ENCODE measurements at regions not wholly inside any gene's neighbourhood (a gene's known extent, or its start where the extent isn't known, plus 50 kb on each side); places are given as distances from the start of the nearest gene placed in this dataset.

DNA sequence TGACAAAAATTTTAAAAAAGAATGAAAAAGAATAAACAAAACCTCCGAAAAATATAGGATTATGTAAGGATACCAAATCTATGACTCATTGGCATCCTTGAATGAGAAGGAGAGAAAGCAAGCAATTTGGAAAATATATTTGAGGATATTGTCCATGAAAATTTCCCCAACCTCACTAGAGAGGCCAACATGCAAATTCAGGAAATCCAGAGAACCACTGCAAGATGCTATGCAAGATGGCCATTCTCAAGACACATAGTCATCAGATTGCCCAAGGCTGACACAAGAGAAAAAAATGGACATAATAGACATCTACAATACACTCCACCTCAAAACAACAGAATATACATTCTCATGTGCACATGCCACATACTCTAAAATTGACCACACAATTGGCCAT lies 135.9 kb upstream of the SPANXB1 start:
- H3K4me1 ChIP-seq (ENCODE audit: control insufficient read depth, extremely low read depth, insufficient read depth, low read length), result no peaks in the 10 kb centered on the region
- H4K20me1 ChIP-seq (replicated peaks; ENCODE audit: control insufficient read depth, extremely low read depth, insufficient read depth, low read length), result no peaks in the 10 kb centered on the region
- no peaks in the 10 kb centered on the region for H3K9me3 ChIP-seq (replicated peaks; ENCODE audit: control insufficient read depth, insufficient read depth, low read length)
- no peak overlapping the region for H3K4me3 ChIP-seq (replicated peaks in 1 of 3; ENCODE audit: insufficient read depth in 1 of 3, low read depth in 1 of 3, low read length in 3 of 3)
- H3K36me3 ChIP-seq (ENCODE audit: control insufficient read depth in 2 of 2, extremely low read depth in 1 of 2, insufficient read depth in 2 of 2, low read length in 2 of 2), result no peaks in the 10 kb centered on the region
- FAIRE-seq (no peak), DNase-seq (ENCODE audit: low read depth, low spot score) (no peak)
- BruUV-seq (replicated peaks), result no TSS peak
- dilution Hi-C loops (cut with MboI; ENCODE audit: extremely low pct_ligation_motif_present, low sequenced_read_pairs) (no loop called here), intact Hi-C loops (cut with micrococcal nuclease) (no loop called here)
- ChIA-PET CTCF (no interaction called here), POLR2A (no interaction called here)
- H2AFZ ChIP-seq (ENCODE audit: low read depth, low read length), result no peak overlapping the region
- H3K79me2 ChIP-seq (ENCODE audit: control insufficient read depth, insufficient read depth, low read length), result no peaks in the 10 kb centered on the region
- H3K4me2 ChIP-seq (ENCODE audit: insufficient read depth, low read length), result no peak overlapping the region
- TF ChIP-seq GATA2 (IDR thresholded peaks at IDR 0.05; ENCODE audit: insufficient read depth, insufficient read length, low read depth, low read length), result no peak
- TF ChIP-seq POLR2A (IDR thresholded peaks at IDR 0.05; ENCODE audit: low read depth, low read length), result no peak
- TF ChIP-seq EZH2 (IDR thresholded peaks at IDR 0.05; ENCODE audit: borderline replicate concordance, low read depth, low read length, severe bottlenecking), result no peak
- no peaks in the 10 kb centered on the region for H3K27me3 ChIP-seq (ENCODE audit: control insufficient read depth in 2 of 2, insufficient read depth in 2 of 2, low read length in 2 of 2)
- H3K9ac ChIP-seq (replicated peaks; ENCODE audit: extremely low read depth, insufficient read depth, low read length), result no peak overlapping the region
- H3K27ac ChIP-seq (ENCODE audit: insufficient read depth, low read depth, low read length), result no peak overlapping the region
- H3K9me1 ChIP-seq (replicated peaks; ENCODE audit: control insufficient read depth, extremely low read depth, insufficient read depth, low read length), result no peaks in the 10 kb centered on the region

DNA sequence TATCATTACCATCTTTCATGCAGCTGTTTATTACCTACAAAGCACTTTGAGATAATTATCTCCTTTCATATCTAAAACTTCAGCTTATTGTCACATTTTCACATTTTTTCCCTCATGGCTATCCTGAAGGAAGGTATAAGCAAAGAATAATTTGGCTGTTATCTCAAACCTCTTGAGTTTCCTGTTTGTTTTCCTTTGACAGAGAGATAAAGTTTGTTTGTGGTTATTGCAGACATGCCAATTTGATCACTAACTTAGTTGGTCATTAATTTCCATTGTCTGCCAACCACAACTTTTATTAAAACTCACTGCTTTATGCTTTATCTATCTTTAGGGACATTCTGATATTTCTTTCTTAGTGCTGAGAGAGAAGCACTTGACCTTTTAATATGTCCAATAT lies 89.8 kb upstream of the SPANXB1 start:
- dilution Hi-C loops (cut with MboI; ENCODE audit: extremely low pct_ligation_motif_present, low sequenced_read_pairs), result no loop called here
- no TSS peak for BruUV-seq (replicated peaks)
- Histone ChIP-seq H3K27ac (ENCODE audit: insufficient read depth, low read depth, low read length) (no peak overlapping the region), H3K27me3 (ENCODE audit: control insufficient read depth in 2 of 2, insufficient read depth in 2 of 2, low read length in 2 of 2) (no peaks in the 10 kb centered on the region), H4K20me1 (replicated peaks; ENCODE audit: control insufficient read depth, extremely low read depth, insufficient read depth, low read length) (no peaks in the 10 kb centered on the region), H3K36me3 (ENCODE audit: control insufficient read depth in 2 of 2, extremely low read depth in 1 of 2, insufficient read depth in 2 of 2, low read length in 2 of 2) (no peaks in the 10 kb centered on the region), H3K4me1 (ENCODE audit: control insufficient read depth, extremely low read depth, insufficient read depth, low read length) (peaks cover 3% of the 10 kb centered on the region), H3K79me2 (ENCODE audit: control insufficient read depth, insufficient read depth, low read length) (no peaks in the 10 kb centered on the region), H3K4me3 (replicated peaks in 1 of 3; ENCODE audit: insufficient read depth in 1 of 3, low read depth in 1 of 3, low read length in 3 of 3) (no peak overlapping the region), H3K9ac (replicated peaks; ENCODE audit: extremely low read depth, insufficient read depth, low read length) (no peak overlapping the region), H3K9me1 (replicated peaks; ENCODE audit: control insufficient read depth, extremely low read depth, insufficient read depth, low read length) (no peaks in the 10 kb centered on the region), H2AFZ (ENCODE audit: low read depth, low read length) (no peak overlapping the region), H3K9me3 (replicated peaks; ENCODE audit: control insufficient read depth, insufficient read depth, low read length) (no peaks in the 10 kb centered on the region), H3K4me2 (ENCODE audit: insufficient read depth, low read length) (no peak overlapping the region)
- intact Hi-C loops (cut with micrococcal nuclease), result no loop called here
- TF ChIP-seq EZH2 (IDR thresholded peaks at IDR 0.05; ENCODE audit: borderline replicate concordance, low read depth, low read length, severe bottlenecking), result no peak
- TF ChIP-seq GATA2 (IDR thresholded peaks at IDR 0.05; ENCODE audit: insufficient read depth, insufficient read length, low read depth, low read length), result peak; percentile 35
- no peak for TF ChIP-seq POLR2A (IDR thresholded peaks at IDR 0.05; ENCODE audit: low read depth, low read length)
- no peak for TF ChIP-seq MYC (IDR thresholded peaks at IDR 0.05; ENCODE audit: low read depth, low read length)
- TF ChIP-seq, protein P1, sequence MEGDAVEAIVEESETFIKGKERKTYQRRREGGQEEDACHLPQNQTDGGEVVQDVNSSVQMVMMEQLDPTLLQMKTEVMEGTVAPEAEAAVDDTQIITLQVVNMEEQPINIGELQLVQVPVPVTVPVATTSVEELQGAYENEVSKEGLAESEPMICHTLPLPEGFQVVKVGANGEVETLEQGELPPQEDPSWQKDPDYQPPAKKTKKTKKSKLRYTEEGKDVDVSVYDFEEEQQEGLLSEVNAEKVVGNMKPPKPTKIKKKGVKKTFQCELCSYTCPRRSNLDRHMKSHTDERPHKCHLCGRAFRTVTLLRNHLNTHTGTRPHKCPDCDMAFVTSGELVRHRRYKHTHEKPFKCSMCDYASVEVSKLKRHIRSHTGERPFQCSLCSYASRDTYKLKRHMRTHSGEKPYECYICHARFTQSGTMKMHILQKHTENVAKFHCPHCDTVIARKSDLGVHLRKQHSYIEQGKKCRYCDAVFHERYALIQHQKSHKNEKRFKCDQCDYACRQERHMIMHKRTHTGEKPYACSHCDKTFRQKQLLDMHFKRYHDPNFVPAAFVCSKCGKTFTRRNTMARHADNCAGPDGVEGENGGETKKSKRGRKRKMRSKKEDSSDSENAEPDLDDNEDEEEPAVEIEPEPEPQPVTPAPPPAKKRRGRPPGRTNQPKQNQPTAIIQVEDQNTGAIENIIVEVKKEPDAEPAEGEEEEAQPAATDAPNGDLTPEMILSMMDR (IDR thresholded peaks at IDR 0.05; ENCODE audit: extremely low read depth in 1 of 2, insufficient read depth in 1 of 2, low read depth in 1 of 2, low read length in 2 of 2), result no peak
- TF ChIP-seq POLR2AphosphoS5 (IDR thresholded peaks at IDR 0.05; ENCODE audit: insufficient read depth, low read depth, low read length), result no peak
- FAIRE-seq (peak; percentile 59), DNase-seq (ENCODE audit: low read depth, low spot score) (no peak)
- ChIA-PET CTCF (no interaction called here), POLR2A (no interaction called here)
